KMS-11 (cell line): ENCODE measurements at regions not wholly inside any gene's neighbourhood (a gene's known extent, or its start where the extent isn't known, plus 50 kb on each side); places are given as distances from the start of the nearest gene placed in this dataset.

Source experiments
- H2AFZ ChIP-seq: fragments of 200-600 bp; sonication (generic); 2 replicates; pipeline ENCODE4 v1.6.1; 2016; ENCODE audit warnings: antibody characterized with exemption, mixed run types, low read depth
- H3K27ac ChIP-seq: fragments of 200-600 bp; sonication (generic); 2 replicates; pipeline ENCODE4 v1.6.1; 2016; ENCODE audit warnings: mild to moderate bottlenecking, mixed run types
- H3K27me3 ChIP-seq: fragments of 200-600 bp; sonication (generic); 2 replicates; pipeline ENCODE4 v1.6.1; 2017; ENCODE audit warnings: mild to moderate bottlenecking, low read depth, mixed run types, moderate library complexity; ENCODE audit not compliant: insufficient read depth
- H3K36me3 ChIP-seq: fragments of 200-600 bp; sonication (generic); 2 replicates; pipeline ENCODE4 v1.6.1; 2017; ENCODE audit warnings: mild to moderate bottlenecking, mixed run types; ENCODE audit not compliant: insufficient read depth
- H3K4me1 ChIP-seq: fragments of 200-600 bp; sonication (generic); 2 replicates; pipeline ENCODE4 v1.6.1; 2016; ENCODE audit warnings: mild to moderate bottlenecking, low read depth, mixed run types; ENCODE audit not compliant: poor library complexity, severe bottlenecking
- H3K4me2 ChIP-seq: fragments of 200-600 bp; sonication (generic); 2 replicates; pipeline ENCODE4 v1.7.0; 2016; ENCODE audit warnings: mild to moderate bottlenecking, mixed run types
- H3K4me3 ChIP-seq: fragments of 200-600 bp; sonication (generic); IDR thresholded peaks from 2 replicates; pipeline ENCODE4 v1.6.1; 2017; ENCODE audit warnings: low read depth, low read length, mixed read lengths; ENCODE audit not compliant: insufficient read depth
- H3K79me2 ChIP-seq: fragments of 200-600 bp; sonication (generic); 2 replicates; pipeline ENCODE4 v1.6.1; 2016; ENCODE audit warnings: low read depth, mixed run types; ENCODE audit not compliant: insufficient read depth
- H3K9ac ChIP-seq: fragments of 200-600 bp; sonication (generic); 2 replicates; pipeline ENCODE4 v1.6.1; 2016; ENCODE audit warnings: mild to moderate bottlenecking, mixed run types
- H4K20me1 ChIP-seq: fragments of 200-600 bp; sonication (generic); 2 replicates; pipeline ENCODE4 v1.6.1; 2016; ENCODE audit warnings: mild to moderate bottlenecking, mixed run types; ENCODE audit not compliant: insufficient read depth
- CTCF ChIP-seq: fragments of 200-600 bp; sonication (generic); conservative IDR thresholded peaks from 2 replicates; pipeline ENCODE4 v1.6.1; 2017; ENCODE audit warnings: low read depth, mild to moderate bottlenecking, antibody characterized with exemption, low read length, moderate library complexity, mixed read lengths

GRCh38 chr16:79734721-79735120 is 134.2 kb upstream of the MAF start:
- Histone ChIP-seq H3K27me3 (no peaks in the 10 kb centered on the region), H3K36me3 (no peaks in the 10 kb centered on the region), H3K4me2 (no peak overlapping the region), H4K20me1 (no peaks in the 10 kb centered on the region), H3K4me1 (no peaks in the 10 kb centered on the region), H3K79me2 (no peaks in the 10 kb centered on the region), H3K4me3 (no peak overlapping the region), H3K27ac (no peak overlapping the region), H3K9ac (no peak overlapping the region), H2AFZ (no peak overlapping the region)
- TF ChIP-seq CTCF, result no peak

DNA sequence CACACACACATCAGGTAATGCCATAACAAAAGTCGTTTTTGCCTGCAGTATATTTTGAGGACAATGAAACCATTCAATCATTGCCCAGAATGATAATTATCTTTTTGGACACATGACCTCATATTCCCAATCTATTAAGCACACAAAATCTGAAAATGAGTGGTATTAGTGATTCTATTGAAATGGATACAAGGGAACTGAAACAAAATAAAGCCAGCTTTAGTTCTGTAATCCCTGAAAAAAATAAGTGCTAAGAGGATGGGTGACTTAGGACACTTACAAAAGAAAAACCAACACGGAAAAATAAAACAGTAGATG is 128.3 kb upstream of the MAF start:
- Histone ChIP-seq H3K4me3 (no peak overlapping the region), H3K9ac (no peak overlapping the region), H3K4me1 (no peaks in the 10 kb centered on the region), H3K27ac (no peak overlapping the region), H3K79me2 (no peaks in the 10 kb centered on the region), H4K20me1 (no peaks in the 10 kb centered on the region), H3K36me3 (no peaks in the 10 kb centered on the region), H3K27me3 (no peaks in the 10 kb centered on the region), H2AFZ (no peak overlapping the region), H3K4me2 (no peak overlapping the region)
- TF ChIP-seq CTCF, result no peak

- H4K20me1 ChIP-seq, result no peaks in the 10 kb centered on the region
- no peaks in the 10 kb centered on the region for H3K36me3 ChIP-seq
- no peaks in the 10 kb centered on the region for H3K4me1 ChIP-seq
- no peaks in the 10 kb centered on the region for H3K27me3 ChIP-seq
- no peak overlapping the region for H3K27ac ChIP-seq
- TF ChIP-seq CTCF, result no peak
- no peaks in the 10 kb centered on the region for H3K79me2 ChIP-seq
- no peak overlapping the region for H3K4me2 ChIP-seq
- no peak overlapping the region for H3K4me3 ChIP-seq
- no peak overlapping the region for H3K9ac ChIP-seq
- H2AFZ ChIP-seq, result no peak overlapping the region
Measured at GRCh38 chr16:79728048-79728922, 127.7 kb upstream of the MAF start.

GRCh38 chr16:79726902-79727301 is 126.4 kb upstream of the MAF start:
- H3K9ac ChIP-seq, result no peak overlapping the region
- no peak for TF ChIP-seq CTCF
- no peaks in the 10 kb centered on the region for H3K27me3 ChIP-seq
- H3K4me2 ChIP-seq, result no peak overlapping the region
- H3K27ac ChIP-seq, result no peak overlapping the region
- H3K4me3 ChIP-seq, result no peak overlapping the region
- H4K20me1 ChIP-seq, result no peaks in the 10 kb centered on the region
- H3K79me2 ChIP-seq, result no peaks in the 10 kb centered on the region
- H2AFZ ChIP-seq, result no peak overlapping the region
- H3K36me3 ChIP-seq, result no peaks in the 10 kb centered on the region
- no peaks in the 10 kb centered on the region for H3K4me1 ChIP-seq
